Mesothelial cell of epicardium (in vitro differentiated cells): ENCODE measurements at regions not wholly inside any gene's neighbourhood (a gene's known extent, or its start where the extent isn't known, plus 50 kb on each side); places are given as distances from the start of the nearest gene placed in this dataset.
A peak's percentile ranks its signal among the peaks of the same experiment; 100 is the strongest.

Experiments
- DNase-seq, 2 experiments: peaks; one replicate each; pipeline ENCODE4 v3.0.0; 2021; ENCODE audit warnings: low spot score in 2 of 2; ENCODE audit not compliant: unreplicated experiment in 2 of 2
- H3K27ac Mint-ChIP-seq: 2 replicates; pipeline ENCODE4 v1.8.0; 2021; ENCODE audit warnings: mixed read lengths
- H3K27me3 Mint-ChIP-seq: 2 replicates; pipeline ENCODE4 v1.8.0; 2021; ENCODE audit warnings: low read depth, mixed read lengths
- H3K36me3 Mint-ChIP-seq: 2 replicates; pipeline ENCODE4 v1.8.0; 2021; ENCODE audit warnings: mixed read lengths
- H3K4me1 Mint-ChIP-seq: 2 replicates; pipeline ENCODE4 v1.8.0; 2021; ENCODE audit warnings: mixed read lengths
- H3K4me3 Mint-ChIP-seq: 2 replicates; pipeline ENCODE4 v1.8.0; 2021; ENCODE audit warnings: mild to moderate bottlenecking, moderate library complexity, mixed read lengths
- H3K9me3 Mint-ChIP-seq: 2 replicates; pipeline ENCODE4 v1.8.0; 2021; ENCODE audit warnings: mixed read lengths
- CTCF ChIP-seq: fragments of 200-600 bp; sonication (generic); IDR thresholded peaks from one replicate; pipeline ENCODE4 v1.5.0; 2021; ENCODE audit warnings: antibody characterized with exemption; ENCODE audit not compliant: unreplicated experiment

- Mint-ChIP-seq H3K4me3 (no peak overlapping the region), H3K27ac (peak overlapping the region; percentile 5), H3K36me3 (peaks cover 2% of the 10 kb centered on the region), H3K4me1 (peaks cover 38% of the 10 kb centered on the region), H3K9me3 (peaks cover 13% of the 10 kb centered on the region), H3K27me3 (no peaks in the 10 kb centered on the region)
- DNase-seq: no peak
- no peak for TF ChIP-seq CTCF
These were observed 292.6 kb downstream of the C12orf75 start for GRCh38 chr12:105622846-105623736.

GRCh38 chr12:105626653-105627052, 296.2 kb downstream of the C12orf75 start:
- H3K4me1 Mint-ChIP-seq: peaks cover 35% of the 10 kb centered on the region
- H3K36me3 Mint-ChIP-seq: peaks cover 2% of the 10 kb centered on the region
- H3K9me3 Mint-ChIP-seq: no peaks in the 10 kb centered on the region
- DNase-seq: no peak
- H3K4me3 Mint-ChIP-seq: no peak overlapping the region
- no peak for TF ChIP-seq CTCF
- no peaks in the 10 kb centered on the region for H3K27me3 Mint-ChIP-seq
- H3K27ac Mint-ChIP-seq: no peak overlapping the region

GRCh38 chr12:105637470-105637869, 307.0 kb downstream of the C12orf75 start:
- no peak overlapping the region for H3K4me3 Mint-ChIP-seq

GRCh38 chr12:105640761-105641160, 310.3 kb downstream of the C12orf75 start:
- Mint-ChIP-seq H3K4me3 (no peak overlapping the region), H3K27ac (peak overlapping the region; percentile 7), H3K9me3 (peaks cover 37% of the 10 kb centered on the region), H3K27me3 (no peaks in the 10 kb centered on the region), H3K4me1 (peaks cover 12% of the 10 kb centered on the region), H3K36me3 (peaks cover 13% of the 10 kb centered on the region)
- TF ChIP-seq CTCF: no peak
- no peak for DNase-seq

More at GRCh38 chr12:105637470-105637869, 307.0 kb downstream of the C12orf75 start:
- no peak for DNase-seq
- Mint-ChIP-seq H3K9me3 (peaks cover 38% of the 10 kb centered on the region), H3K36me3 (peaks cover 17% of the 10 kb centered on the region), H3K4me1 (peaks cover 12% of the 10 kb centered on the region), H3K27me3 (no peaks in the 10 kb centered on the region), H3K27ac (no peak overlapping the region)
- TF ChIP-seq CTCF: no peak

GRCh38 chr12:105641749-105642148, 311.3 kb downstream of the C12orf75 start:
- Mint-ChIP-seq H3K27me3 (no peaks in the 10 kb centered on the region), H3K4me3 (no peak overlapping the region), H3K4me1 (peaks cover 12% of the 10 kb centered on the region), H3K27ac (no peak overlapping the region), H3K36me3 (peaks cover 10% of the 10 kb centered on the region), H3K9me3 (peaks cover 28% of the 10 kb centered on the region)
- DNase-seq: no peak
- no peak for TF ChIP-seq CTCF
